Neural crest cell (in vitro differentiated cells): ENCODE measurements at regions not wholly inside any gene's neighbourhood (a gene's known extent, or its start where the extent isn't known, plus 50 kb on each side); places are given as distances from the start of the nearest gene placed in this dataset.
"Not testable (repeated sequence)": the region's sequence is repeated elsewhere in the genome, so short reads cannot be mapped to it uniquely, and the experiment has no call there.

Source experiments
- DNase-seq: peaks from one replicate; pipeline ENCODE4 v3.0.0; 2021; ENCODE audit warnings: low read depth, mixed read lengths, low spot score
- H3K27ac Mint-ChIP-seq: one replicate; pipeline ENCODE4 v1.8.0; 2021; ENCODE audit warnings: mild to moderate bottlenecking, mixed read lengths; ENCODE audit not compliant: unreplicated experiment
- H3K27me3 Mint-ChIP-seq: 2 replicates; pipeline ENCODE4 v1.8.0; 2021; ENCODE audit warnings: low read depth, mild to moderate bottlenecking, mixed read lengths
- H3K36me3 Mint-ChIP-seq: 2 replicates; pipeline ENCODE4 v1.8.0; 2021; ENCODE audit warnings: low read depth, mild to moderate bottlenecking, mixed read lengths
- H3K4me1 Mint-ChIP-seq: 2 replicates; pipeline ENCODE4 v1.8.0; 2021; ENCODE audit warnings: mixed read lengths
- H3K4me3 Mint-ChIP-seq: one replicate; pipeline ENCODE4 v1.8.0; 2021; ENCODE audit warnings: mild to moderate bottlenecking, mixed read lengths
- H3K9me3 Mint-ChIP-seq: 2 replicates; pipeline ENCODE4 v1.8.0; 2021; ENCODE audit warnings: mixed read lengths
- CTCF ChIP-seq: fragments of 200-600 bp; sonication (generic); conservative IDR thresholded peaks from 2 replicates; pipeline ENCODE4 v1.5.0; 2021; ENCODE audit warnings: antibody characterized with exemption, mild to moderate bottlenecking

GRCh38 chr10:77740396-77740795 lies 102.8 kb upstream of the KCNMA1 start:
- not testable (repeated sequence) for H3K4me1 Mint-ChIP-seq

GRCh38 chr10:77738496-77739158 lies 101.0 kb upstream of the KCNMA1 start:
- Mint-ChIP-seq H3K4me3 (no peak overlapping the region), H3K27ac (no peak overlapping the region), H3K36me3 (peaks cover 6% of the 10 kb centered on the region), H3K27me3 (no peaks in the 10 kb centered on the region), H3K4me1 (no peaks in the 10 kb centered on the region), H3K9me3 (peaks cover 15% of the 10 kb centered on the region)
- no peak for DNase-seq
- no peak for TF ChIP-seq CTCF

More at GRCh38 chr10:77740396-77740795, 102.8 kb upstream of the KCNMA1 start:
- DNase-seq, H3K36me3 Mint-ChIP-seq, H3K27me3 Mint-ChIP-seq, H3K27ac Mint-ChIP-seq, H3K4me3 Mint-ChIP-seq: not testable (repeated sequence)
- peaks cover 15% of the 10 kb centered on the region for H3K9me3 Mint-ChIP-seq

GRCh38 chr10:77737608-77738007 lies 100.0 kb upstream of the KCNMA1 start:
- Mint-ChIP-seq H3K9me3 (peaks cover 15% of the 10 kb centered on the region), H3K36me3 (peaks cover 6% of the 10 kb centered on the region), H3K27ac (no peak overlapping the region), H3K27me3 (no peaks in the 10 kb centered on the region), H3K4me1 (no peaks in the 10 kb centered on the region), H3K4me3 (no peak overlapping the region)
- TF ChIP-seq CTCF, result no peak
- no peak for DNase-seq

- not testable (repeated sequence) for H3K4me1 Mint-ChIP-seq
Measured at GRCh38 chr10:77735136-77735535, 97.5 kb upstream of the KCNMA1 start.

GRCh38 chr10:77732213-77733003 lies 94.8 kb upstream of the KCNMA1 start:
- no peak overlapping the region for H3K4me3 Mint-ChIP-seq

More at GRCh38 chr10:77735136-77735535, 97.5 kb upstream of the KCNMA1 start:
- H3K36me3 Mint-ChIP-seq, H3K27ac Mint-ChIP-seq, H3K9me3 Mint-ChIP-seq, DNase-seq, H3K4me3 Mint-ChIP-seq, H3K27me3 Mint-ChIP-seq: not testable (repeated sequence)

GRCh38 chr10:77727481-77727880 lies 89.9 kb upstream of the KCNMA1 start:
- Mint-ChIP-seq H3K4me1 (peaks cover 8% of the 10 kb centered on the region), H3K27me3 (no peaks in the 10 kb centered on the region), H3K36me3 (no peaks in the 10 kb centered on the region), H3K9me3 (no peaks in the 10 kb centered on the region), H3K27ac (no peak overlapping the region), H3K4me3 (no peak overlapping the region)
- TF ChIP-seq CTCF, result no peak
- DNase-seq, result no peak

More at GRCh38 chr10:77732213-77733003, 94.8 kb upstream of the KCNMA1 start:
- Mint-ChIP-seq H3K9me3 (peaks cover 2% of the 10 kb centered on the region), H3K27me3 (no peaks in the 10 kb centered on the region), H3K4me1 (no peaks in the 10 kb centered on the region), H3K36me3 (peaks cover 3% of the 10 kb centered on the region), H3K27ac (no peak overlapping the region)
- TF ChIP-seq CTCF, result no peak
- DNase-seq, result no peak
